ENCODE measurements at regions not wholly inside any gene's neighbourhood (a gene's known extent, or its start where the extent isn't known, plus 50 kb on each side); places are given as distances from the start of the nearest gene placed in this dataset.
A peak's percentile ranks its signal among the peaks of the same experiment; 100 is the strongest.

- no peak for ATAC-seq
- no peak for DNase-seq (ENCODE audit: missing footprints)
- intact Hi-C loops (cut with DNase I), result no loop called here
Measured at GRCh38 chr10:78729366-78729765, 339.4 kb upstream of the ZMIZ1 start.

- DNase-seq (ENCODE audit: missing footprints), result no peak
- intact Hi-C loops (cut with DNase I), result no loop called here
- no peak for ATAC-seq
Measured at GRCh38 chr10:78729800-78730199, 339.0 kb upstream of the ZMIZ1 start.

GRCh38 chr10:78730754-78731153 is 338.0 kb upstream of the ZMIZ1 start:
- intact Hi-C loops (cut with DNase I), result no loop called here
- DNase-seq (ENCODE audit: missing footprints), result no peak
- ATAC-seq, result no peak

GRCh38 chr10:78731675-78732074 is 337.1 kb upstream of the ZMIZ1 start:
- intact Hi-C loops (cut with DNase I), result no loop called here
- ATAC-seq, result no peak
- DNase-seq (ENCODE audit: missing footprints), result no peak

GRCh38 chr10:78732381-78732780 is 336.4 kb upstream of the ZMIZ1 start:
- no peak for DNase-seq (ENCODE audit: missing footprints)
- ATAC-seq, result no peak
- intact Hi-C loops (cut with DNase I), result no loop called here

GRCh38 chr10:78736926-78737630 is 331.7 kb upstream of the ZMIZ1 start:
- ATAC-seq, result no peak
- intact Hi-C loops (cut with DNase I), result no loop called here
- no peak for DNase-seq (ENCODE audit: missing footprints)

- intact Hi-C loops (cut with DNase I), result no loop called here
- ATAC-seq (no peak), DNase-seq (ENCODE audit: missing footprints) (no peak)
Measured at GRCh38 chr10:78737883-78738856, 330.6 kb upstream of the ZMIZ1 start.

GRCh38 chr10:78738861-78739260 is 329.9 kb upstream of the ZMIZ1 start:
- intact Hi-C loops (cut with DNase I), result no loop called here
- DNase-seq (ENCODE audit: missing footprints) (no peak), ATAC-seq (no peak)

GRCh38 chr10:78739444-78740053 is 329.2 kb upstream of the ZMIZ1 start:
- no peak for DNase-seq (ENCODE audit: missing footprints)
- no peak for ATAC-seq
- intact Hi-C loops (cut with DNase I), result no loop called here

- DNase-seq (ENCODE audit: missing footprints), result no peak
- intact Hi-C loops (cut with DNase I), result no loop called here
- no peak for ATAC-seq
Measured at GRCh38 chr10:78740976-78741915, 327.5 kb upstream of the ZMIZ1 start.

GRCh38 chr10:78742406-78742729 is 326.4 kb upstream of the ZMIZ1 start:
- intact Hi-C loops (cut with DNase I), result no loop called here
- DNase-seq (ENCODE audit: missing footprints), result no peak
- ATAC-seq, result no peak

- no peak for DNase-seq (ENCODE audit: missing footprints)
- intact Hi-C loops (cut with DNase I), result no loop called here
- peak; percentile 38 for ATAC-seq
Measured at GRCh38 chr10:78742730-78743615, 325.8 kb upstream of the ZMIZ1 start.

- intact Hi-C loops (cut with DNase I), result no loop called here
- ATAC-seq (no peak), DNase-seq (ENCODE audit: missing footprints) (no peak)
Measured at GRCh38 chr10:78744056-78744455, 324.7 kb upstream of the ZMIZ1 start.

GRCh38 chr10:78744491-78745090 is 324.2 kb upstream of the ZMIZ1 start:
- intact Hi-C loops (cut with DNase I), result no loop called here
- DNase-seq (ENCODE audit: missing footprints), result no peak

GRCh38 chr10:78745441-78745840 is 323.3 kb upstream of the ZMIZ1 start:
- ATAC-seq, result peak; percentile 47
- DNase-seq (ENCODE audit: missing footprints), result no peak
- intact Hi-C loops (cut with DNase I), result no loop called here

More at GRCh38 chr10:78744491-78745090, 324.2 kb upstream of the ZMIZ1 start:
- ATAC-seq, result peak; percentile 70

GRCh38 chr10:78746155-78746763 is 322.5 kb upstream of the ZMIZ1 start:
- ATAC-seq (no peak), DNase-seq (ENCODE audit: missing footprints) (no peak)
- intact Hi-C loops (cut with DNase I), result no loop called here

Data from Right ventricle myocardium inferior (tissue), 1 donor.